KMS-11 (cell line): ENCODE measurements at regions not wholly inside any gene's neighbourhood (a gene's known extent, or its start where the extent isn't known, plus 50 kb on each side); places are given as distances from the start of the nearest gene placed in this dataset.

ENCODE experiments used
- H2AFZ ChIP-seq: fragments of 200-600 bp; sonication (generic); 2 replicates; pipeline ENCODE4 v1.6.1; 2016; ENCODE audit warnings: antibody characterized with exemption, mixed run types, low read depth
- H3K27ac ChIP-seq: fragments of 200-600 bp; sonication (generic); 2 replicates; pipeline ENCODE4 v1.6.1; 2016; ENCODE audit warnings: mild to moderate bottlenecking, mixed run types
- H3K27me3 ChIP-seq: fragments of 200-600 bp; sonication (generic); 2 replicates; pipeline ENCODE4 v1.6.1; 2017; ENCODE audit warnings: mild to moderate bottlenecking, low read depth, mixed run types, moderate library complexity; ENCODE audit not compliant: insufficient read depth
- H3K36me3 ChIP-seq: fragments of 200-600 bp; sonication (generic); 2 replicates; pipeline ENCODE4 v1.6.1; 2017; ENCODE audit warnings: mild to moderate bottlenecking, mixed run types; ENCODE audit not compliant: insufficient read depth
- H3K4me1 ChIP-seq: fragments of 200-600 bp; sonication (generic); 2 replicates; pipeline ENCODE4 v1.6.1; 2016; ENCODE audit warnings: mild to moderate bottlenecking, low read depth, mixed run types; ENCODE audit not compliant: poor library complexity, severe bottlenecking
- H3K4me2 ChIP-seq: fragments of 200-600 bp; sonication (generic); 2 replicates; pipeline ENCODE4 v1.7.0; 2016; ENCODE audit warnings: mild to moderate bottlenecking, mixed run types
- H3K4me3 ChIP-seq: fragments of 200-600 bp; sonication (generic); IDR thresholded peaks from 2 replicates; pipeline ENCODE4 v1.6.1; 2017; ENCODE audit warnings: low read depth, low read length, mixed read lengths; ENCODE audit not compliant: insufficient read depth
- H3K79me2 ChIP-seq: fragments of 200-600 bp; sonication (generic); 2 replicates; pipeline ENCODE4 v1.6.1; 2016; ENCODE audit warnings: low read depth, mixed run types; ENCODE audit not compliant: insufficient read depth
- H3K9ac ChIP-seq: fragments of 200-600 bp; sonication (generic); 2 replicates; pipeline ENCODE4 v1.6.1; 2016; ENCODE audit warnings: mild to moderate bottlenecking, mixed run types
- H4K20me1 ChIP-seq: fragments of 200-600 bp; sonication (generic); 2 replicates; pipeline ENCODE4 v1.6.1; 2016; ENCODE audit warnings: mild to moderate bottlenecking, mixed run types; ENCODE audit not compliant: insufficient read depth
- TF ChIP-seq, protein P1 (sequence below): fragments of 200-600 bp; sonication (generic); conservative IDR thresholded peaks from 2 replicates; pipeline ENCODE4 v1.6.1; 2017; ENCODE audit warnings: low read depth, mild to moderate bottlenecking, antibody characterized with exemption, low read length, moderate library complexity, mixed read lengths

DNA sequence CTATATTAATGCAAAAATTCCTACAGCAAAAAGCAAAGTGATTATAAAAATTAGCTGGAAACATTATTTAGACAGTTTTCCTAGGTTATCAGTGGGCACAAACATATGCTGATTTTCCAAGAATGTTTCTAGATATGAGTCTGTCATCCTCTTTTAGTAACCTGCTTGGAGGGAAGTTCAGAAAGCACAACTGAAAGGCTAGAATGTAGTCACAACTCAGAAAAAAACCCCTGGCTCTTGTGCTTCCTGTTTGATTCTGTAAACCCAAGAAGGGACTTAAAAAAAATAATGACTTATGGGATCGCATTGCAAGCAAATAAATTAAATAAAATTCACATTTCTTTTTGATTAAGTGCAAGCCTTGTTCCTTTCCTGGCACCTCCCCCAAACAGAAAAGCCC, 708.4 kb upstream of the EPHA7 start:
- Histone ChIP-seq H3K27ac (no peak overlapping the region), H3K4me1 (no peaks in the 10 kb centered on the region), H3K4me3 (no peak overlapping the region), H4K20me1 (no peaks in the 10 kb centered on the region), H3K4me2 (no peak overlapping the region), H2AFZ (no peak overlapping the region), H3K9ac (no peak overlapping the region), H3K27me3 (no peaks in the 10 kb centered on the region), H3K36me3 (no peaks in the 10 kb centered on the region), H3K79me2 (no peaks in the 10 kb centered on the region)
- TF ChIP-seq, protein P1, sequence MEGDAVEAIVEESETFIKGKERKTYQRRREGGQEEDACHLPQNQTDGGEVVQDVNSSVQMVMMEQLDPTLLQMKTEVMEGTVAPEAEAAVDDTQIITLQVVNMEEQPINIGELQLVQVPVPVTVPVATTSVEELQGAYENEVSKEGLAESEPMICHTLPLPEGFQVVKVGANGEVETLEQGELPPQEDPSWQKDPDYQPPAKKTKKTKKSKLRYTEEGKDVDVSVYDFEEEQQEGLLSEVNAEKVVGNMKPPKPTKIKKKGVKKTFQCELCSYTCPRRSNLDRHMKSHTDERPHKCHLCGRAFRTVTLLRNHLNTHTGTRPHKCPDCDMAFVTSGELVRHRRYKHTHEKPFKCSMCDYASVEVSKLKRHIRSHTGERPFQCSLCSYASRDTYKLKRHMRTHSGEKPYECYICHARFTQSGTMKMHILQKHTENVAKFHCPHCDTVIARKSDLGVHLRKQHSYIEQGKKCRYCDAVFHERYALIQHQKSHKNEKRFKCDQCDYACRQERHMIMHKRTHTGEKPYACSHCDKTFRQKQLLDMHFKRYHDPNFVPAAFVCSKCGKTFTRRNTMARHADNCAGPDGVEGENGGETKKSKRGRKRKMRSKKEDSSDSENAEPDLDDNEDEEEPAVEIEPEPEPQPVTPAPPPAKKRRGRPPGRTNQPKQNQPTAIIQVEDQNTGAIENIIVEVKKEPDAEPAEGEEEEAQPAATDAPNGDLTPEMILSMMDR = no peak

DNA sequence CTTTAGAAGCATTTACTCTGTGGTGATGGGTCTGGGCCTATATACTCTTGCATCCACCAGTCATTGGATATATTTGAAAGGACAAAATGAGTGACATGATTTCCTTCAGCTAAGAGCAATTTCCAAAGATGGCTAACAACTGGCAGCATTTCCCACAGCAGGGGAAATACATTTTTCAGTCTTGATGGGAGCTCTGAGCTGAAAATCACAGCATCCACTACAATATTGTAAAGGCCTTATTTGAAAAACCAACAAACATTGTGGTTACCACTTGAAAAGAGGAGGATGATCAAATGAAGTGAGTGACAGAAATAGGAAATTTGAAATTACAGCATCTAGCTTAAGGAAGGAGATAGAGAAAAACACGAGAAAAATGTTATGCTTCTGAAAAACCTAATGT, 705.0 kb upstream of the EPHA7 start:
- Histone ChIP-seq H3K4me2 (no peak overlapping the region), H4K20me1 (no peaks in the 10 kb centered on the region), H3K9ac (no peak overlapping the region), H3K4me3 (no peak overlapping the region), H2AFZ (no peak overlapping the region), H3K27me3 (no peaks in the 10 kb centered on the region), H3K4me1 (no peaks in the 10 kb centered on the region), H3K36me3 (no peaks in the 10 kb centered on the region), H3K27ac (no peak overlapping the region), H3K79me2 (no peaks in the 10 kb centered on the region)
- TF ChIP-seq, protein P1 = no peak

DNA sequence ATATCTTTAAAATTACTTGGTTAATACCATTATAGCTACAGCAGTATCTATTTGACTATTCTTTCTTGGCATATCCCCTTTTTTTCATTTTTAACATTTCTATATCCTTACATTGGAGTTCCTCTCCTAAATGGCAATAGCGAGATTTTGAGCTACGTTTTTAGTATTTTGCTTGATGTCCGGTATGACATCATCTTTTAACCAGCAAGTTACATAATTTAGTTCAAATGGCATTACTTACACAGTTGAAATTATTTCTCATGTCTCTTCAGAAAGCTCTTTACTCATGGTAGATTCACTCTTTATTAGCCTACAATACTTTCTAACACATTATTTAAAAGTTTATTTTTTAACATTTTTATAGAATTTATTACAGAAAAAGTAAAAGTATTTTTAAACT, 701.7 kb upstream of the EPHA7 start:
- Histone ChIP-seq H3K4me2 (no peak overlapping the region), H3K4me1 (no peaks in the 10 kb centered on the region), H2AFZ (no peak overlapping the region)

DNA sequence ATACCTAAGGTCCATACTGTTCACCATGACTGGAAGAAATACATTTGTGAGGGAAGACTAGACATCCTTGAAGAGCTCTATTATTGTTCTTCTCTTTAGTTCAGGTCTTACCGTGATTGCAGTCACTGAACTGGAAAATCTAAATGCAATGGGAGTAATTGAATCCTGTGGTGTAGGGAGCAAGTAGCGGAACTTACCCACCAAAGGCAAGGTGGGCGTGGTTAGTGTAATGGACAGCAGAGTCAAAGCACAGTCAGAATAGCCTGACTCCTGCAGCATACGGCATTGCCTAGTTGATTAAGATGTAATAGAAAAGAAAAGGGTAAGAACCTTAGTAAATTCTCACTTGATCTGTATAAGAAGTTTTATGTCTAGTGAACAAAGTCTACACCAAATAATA, 679.7 kb upstream of the EPHA7 start:
- Histone ChIP-seq H3K27ac (no peak overlapping the region), H4K20me1 (no peaks in the 10 kb centered on the region), H2AFZ (no peak overlapping the region), H3K4me3 (no peak overlapping the region), H3K4me2 (no peak overlapping the region), H3K27me3 (no peaks in the 10 kb centered on the region), H3K79me2 (no peaks in the 10 kb centered on the region), H3K4me1 (no peaks in the 10 kb centered on the region), H3K36me3 (no peaks in the 10 kb centered on the region), H3K9ac (no peak overlapping the region)
- TF ChIP-seq, protein P1 = no peak

More for the DNA sequence above, 701.7 kb upstream of the EPHA7 start:
- no peaks in the 10 kb centered on the region for H3K79me2 ChIP-seq
- H3K9ac ChIP-seq = no peak overlapping the region
- H3K27me3 ChIP-seq = no peaks in the 10 kb centered on the region
- TF ChIP-seq, protein P1 = no peak
- no peaks in the 10 kb centered on the region for H4K20me1 ChIP-seq
- no peak overlapping the region for H3K27ac ChIP-seq
- H3K4me3 ChIP-seq = no peak overlapping the region
- H3K36me3 ChIP-seq = no peaks in the 10 kb centered on the region
